ENCODE measurements at regions not wholly inside any gene's neighbourhood (a gene's known extent, or its start where the extent isn't known, plus 50 kb on each side); places are given as distances from the start of the nearest gene placed in this dataset.

GRCh38 chr6:133187657-133188453, 53.3 kb upstream of the EYA4 start:
- no peaks in the 10 kb centered on the region for H3K27me3 ChIP-seq (ENCODE audit: control insufficient read depth, insufficient read depth, low read length)
- peak; percentile 75 for ATAC-seq (ENCODE audit: low read depth)
- H4K20me1 ChIP-seq (ENCODE audit: insufficient read depth, low read length), result no peaks in the 10 kb centered on the region
- ChIA-PET POLR2A (ENCODE audit: unreplicated experiment) (interaction anchor here (0.6 kb wide), 1 partner anchor 304 kb away, joined by 3 read pairs; no protein-coding TSS in a partner anchor), CTCF (interaction anchor here (0.6 kb wide), 2 partner anchors 225 to 350 kb away, joined by 3 read pairs; no protein-coding TSS in a partner anchor)
- H3K79me1 ChIP-seq (ENCODE audit: low read depth in 1 of 2, low read length in 2 of 2), result no peaks in the 10 kb centered on the region
- WGBS, 2 experiments (ENCODE audit: extremely low coverage in 2 of 2, insufficient read length in 1 of 2), result no CpG with 5 or more reads among the region's 2 CpGs
- H2BK120ac ChIP-seq (ENCODE audit: low read depth, low read length), result no peak overlapping the region
- no peak for TF ChIP-seq POLR2A (IDR thresholded peaks at IDR 0.05; ENCODE audit: low read depth, low read length)
- TF ChIP-seq NFE2L2 (IDR thresholded peaks at IDR 0.05; ENCODE audit: low read depth, low read length), result 0 out of 2 replicates have a peak, but pooled peaks have one; percentile 14
- TF ChIP-seq RAD21 (IDR thresholded peaks at IDR 0.05; ENCODE audit: low read length), result 0 out of 2 replicates have a peak, but pooled peaks have one; percentile 7
- H2AK5ac ChIP-seq (ENCODE audit: low read depth, low read length), result no peak overlapping the region
- no peak overlapping the region for H2AFZ ChIP-seq (replicated peaks; ENCODE audit: low read length, poor library complexity)
- no TSS peak for BruUV-seq (replicated peaks)
- intact Hi-C loops (cut with micrococcal nuclease) (loop anchor here (10.0 kb wide), 1 partner anchor 727 kb away; no protein-coding TSS in a partner anchor), dilution Hi-C loops (cut with HindIII; ENCODE audit: low sequenced_read_pairs, unreplicated experiment) (no loop called here), in situ Hi-C loops (cut with MboI; ENCODE audit: low sequenced_read_pairs) (loop anchor here (10.0 to 25.0 kb wide), 2 partner anchors 367 to 724 kb away; no protein-coding TSS in a partner anchor)
- H3K27ac ChIP-seq (ENCODE audit: insufficient read depth, low read length), result no peak overlapping the region
- no peak overlapping the region for H3K23ac ChIP-seq (ENCODE audit: low read depth, low read length)
- H3K4me2 ChIP-seq (ENCODE audit: low read depth, low read length), result no peak overlapping the region
- H2BK5ac ChIP-seq (ENCODE audit: low read depth, low read length, poor library complexity, severe bottlenecking), result peak overlapping the region; percentile 9
- no peak overlapping the region for H3K4me3 ChIP-seq (ENCODE audit: insufficient read depth, low read depth, low read length)
- no peak overlapping the region; the same call in 1 of the 2 replicates for H4K5ac ChIP-seq (ENCODE audit: low read depth, low read length)
- peak; percentile 85 for DNase-seq
- H4K91ac ChIP-seq (ENCODE audit: insufficient read depth, low read depth, low read length), result no peak overlapping the region
- H3K9me1 ChIP-seq (ENCODE audit: insufficient read depth, low read length), result no peaks in the 10 kb centered on the region
- no peak overlapping the region for H3K4ac ChIP-seq (ENCODE audit: low read depth, low read length)
- no peaks in the 10 kb centered on the region for H3K9me3 ChIP-seq (ENCODE audit: control insufficient read depth, insufficient read depth, low read length)
- H2BK15ac ChIP-seq (ENCODE audit: low read depth, low read length), result 0 out of 3 replicates have a peak overlapping the region, but pooled peaks have one; percentile 5
- no peak overlapping the region for H2AK9ac ChIP-seq (replicated peaks; ENCODE audit: low read depth, low read length, poor library complexity)
- H3K36me3 ChIP-seq (ENCODE audit: control insufficient read depth, insufficient read depth, low read length), result no peaks in the 10 kb centered on the region
- no peak overlapping the region; a peak in 1 of 4 replicates for H4K8ac ChIP-seq (ENCODE audit: low read depth in 2 of 2, low read length in 2 of 2)
- H3K14ac ChIP-seq (replicated peaks; ENCODE audit: low read depth, low read length), result no peak overlapping the region
- H3K18ac ChIP-seq (ENCODE audit: low read depth, low read length), result peak overlapping the region; percentile 39; the same call in 1 of the 2 replicates
- H2BK20ac ChIP-seq (ENCODE audit: low read depth, low read length), result no peak overlapping the region
- H3K56ac ChIP-seq (ENCODE audit: extremely low read depth, insufficient read depth, low read length), result no peak overlapping the region
- H3K9ac ChIP-seq (ENCODE audit: low read depth, low read length), result no peak overlapping the region
- peaks cover 2% of the 10 kb centered on the region; the same call in 1 of the 2 replicates for H3K4me1 ChIP-seq (ENCODE audit: control insufficient read depth, insufficient read depth, low read length)

Measured in IMR-90 (cell line).